GM21529 (cell line): ENCODE measurements at regions not wholly inside any gene's neighbourhood (a gene's known extent, or its start where the extent isn't known, plus 50 kb on each side); places are given as distances from the start of the nearest gene placed in this dataset.
"Not testable (repeated sequence)": the region's sequence is repeated elsewhere in the genome, so short reads cannot be mapped to it uniquely, and the experiment has no call there.

Experiments
- ATAC-seq: cut with Tn5 transposase; IDR thresholded peaks from one replicate; pipeline ENCODE4 v1.9.1; 2021; ENCODE audit not compliant: unreplicated experiment

- peak; percentile 83 for ATAC-seq
Observed at GRCh38 chr6:134822920-134823709, 126.8 kb downstream of the ALDH8A1 start.

DNA sequence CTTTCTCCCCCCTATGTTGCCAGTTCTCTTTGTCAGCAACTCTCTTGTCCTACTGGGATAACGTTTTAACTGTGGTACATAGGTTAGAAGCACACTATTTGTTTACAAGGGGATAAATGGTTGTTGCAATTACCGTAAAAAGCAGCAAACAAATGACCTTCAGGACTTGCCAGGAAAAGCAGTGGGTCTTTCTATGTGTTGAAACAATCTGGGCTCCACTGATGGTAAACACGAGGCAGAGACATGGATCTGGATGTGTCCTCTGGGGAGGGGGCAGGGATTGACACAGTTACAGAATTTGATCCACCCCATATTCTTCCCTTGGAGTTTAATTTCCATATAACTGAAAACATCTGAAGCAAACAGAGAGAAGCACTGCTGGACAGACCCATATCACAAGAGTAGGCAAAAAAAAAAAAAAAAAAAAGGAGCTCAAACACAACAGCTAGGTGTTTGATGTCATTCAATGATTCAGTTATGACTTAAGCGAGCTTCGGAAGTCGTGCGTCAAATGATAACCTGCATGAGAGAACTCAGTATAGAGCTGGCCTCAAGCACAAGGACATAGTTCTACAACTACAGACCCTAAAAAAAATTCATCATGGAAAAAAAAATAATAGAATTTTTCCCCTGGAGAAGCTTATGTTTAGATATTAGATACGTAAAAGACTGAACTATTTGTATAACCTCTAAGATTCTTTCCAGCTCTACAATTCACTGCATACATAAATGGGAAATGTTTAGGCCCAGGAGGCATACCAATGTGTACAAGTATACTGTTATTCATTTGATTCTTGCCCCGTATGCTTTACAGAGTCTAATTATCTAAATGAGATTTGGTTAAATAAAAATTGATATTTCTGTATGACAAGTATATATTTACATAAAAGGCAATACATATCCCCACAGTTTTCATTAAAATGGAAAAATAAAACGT lies 127.7 kb downstream of the ALDH8A1 start:
- ATAC-seq = no peak

GRCh38 chr6:134821397-134821796 lies 128.5 kb downstream of the ALDH8A1 start:
- ATAC-seq = no peak

DNA sequence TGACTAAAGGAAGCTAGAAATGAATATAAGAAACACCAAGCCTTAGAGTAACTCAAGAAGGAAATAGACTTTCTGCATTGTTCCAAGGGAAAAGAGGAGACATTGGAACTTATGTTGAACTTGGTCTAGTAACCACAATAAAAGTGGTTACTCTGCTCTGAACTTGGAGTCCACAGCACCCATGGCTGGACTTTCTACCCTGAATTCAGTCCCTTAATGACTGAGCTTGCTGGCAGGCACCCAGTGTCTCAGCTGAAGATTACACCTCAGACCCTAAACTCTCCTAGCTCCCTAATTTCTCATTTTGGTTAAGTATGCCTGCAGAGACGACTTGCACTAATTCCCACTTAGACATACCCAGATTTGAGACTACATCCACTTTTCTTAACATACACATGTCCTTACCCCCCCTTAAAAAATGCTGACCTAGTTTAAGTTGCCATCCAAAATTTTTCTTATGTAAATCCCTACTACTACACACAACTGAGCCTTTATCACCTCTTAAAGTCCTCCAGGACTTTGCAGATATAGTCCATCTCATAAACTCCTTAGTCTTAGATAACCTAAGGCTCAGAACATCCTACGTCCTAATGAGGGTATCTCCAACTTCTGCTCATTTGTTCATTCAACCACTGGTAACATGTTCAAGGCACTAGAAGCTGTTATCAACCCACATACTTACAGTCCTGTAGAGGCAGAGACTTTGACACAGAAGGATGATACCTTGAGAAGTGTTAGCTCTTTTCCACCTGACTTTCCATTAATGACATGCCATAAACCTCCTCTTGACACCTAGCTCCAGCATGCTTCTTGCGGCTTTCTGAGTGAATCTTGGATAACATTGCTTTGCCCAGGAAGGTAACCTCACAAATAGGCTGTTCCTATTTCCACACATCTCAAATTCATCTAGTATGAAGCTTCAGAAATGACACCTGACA lies 129.8 kb downstream of the ALDH8A1 start:
- no peak for ATAC-seq

- ATAC-seq = no peak
Observed at GRCh38 chr6:134819236-134819635, 130.7 kb downstream of the ALDH8A1 start.

DNA sequence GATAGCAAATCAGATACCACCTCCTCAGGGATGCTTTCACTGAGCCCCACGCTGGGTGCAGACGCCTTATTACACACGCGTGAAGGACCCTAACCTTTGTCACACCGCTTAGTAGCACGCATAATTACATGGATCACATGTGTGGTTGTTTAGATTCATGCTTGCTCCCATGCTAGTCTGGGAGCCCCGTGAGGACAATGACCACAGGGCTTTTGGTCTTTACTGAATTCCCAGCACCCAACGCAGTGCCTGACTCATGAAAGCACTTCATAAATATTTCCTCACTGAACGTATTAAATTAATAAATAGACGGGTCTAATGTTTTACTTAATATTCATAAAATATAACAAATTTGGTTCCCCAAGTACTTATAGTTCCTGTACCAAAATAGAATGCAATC lies 132.5 kb downstream of the ALDH8A1 start:
- no peak for ATAC-seq

- ATAC-seq = no peak
Observed at GRCh38 chr6:134816780-134817179, 133.1 kb downstream of the ALDH8A1 start.

DNA sequence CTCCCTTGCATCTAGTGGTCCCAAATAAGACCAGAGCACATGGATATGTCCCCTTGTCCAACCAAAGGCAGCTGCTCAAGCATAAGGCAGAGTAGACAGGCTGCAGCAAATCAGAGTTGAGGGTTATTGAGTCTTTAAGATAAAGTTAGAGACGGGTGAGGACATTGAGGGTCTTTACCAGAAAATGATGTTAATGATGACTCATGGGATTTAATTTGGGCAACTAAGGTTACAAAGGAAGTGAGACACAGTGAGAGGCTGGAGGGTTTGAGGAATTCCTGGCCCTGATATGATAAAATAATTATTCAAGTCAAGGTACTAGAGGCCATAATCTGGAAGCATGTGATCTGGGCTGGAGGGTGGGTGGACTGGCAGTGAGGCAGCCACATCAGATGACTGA lies 133.6 kb downstream of the ALDH8A1 start:
- ATAC-seq = no peak

- ATAC-seq = no peak
Observed at GRCh38 chr6:134814076-134814695, 135.7 kb downstream of the ALDH8A1 start.

GRCh38 chr6:134813146-134813545 lies 136.8 kb downstream of the ALDH8A1 start:
- ATAC-seq = no peak

DNA sequence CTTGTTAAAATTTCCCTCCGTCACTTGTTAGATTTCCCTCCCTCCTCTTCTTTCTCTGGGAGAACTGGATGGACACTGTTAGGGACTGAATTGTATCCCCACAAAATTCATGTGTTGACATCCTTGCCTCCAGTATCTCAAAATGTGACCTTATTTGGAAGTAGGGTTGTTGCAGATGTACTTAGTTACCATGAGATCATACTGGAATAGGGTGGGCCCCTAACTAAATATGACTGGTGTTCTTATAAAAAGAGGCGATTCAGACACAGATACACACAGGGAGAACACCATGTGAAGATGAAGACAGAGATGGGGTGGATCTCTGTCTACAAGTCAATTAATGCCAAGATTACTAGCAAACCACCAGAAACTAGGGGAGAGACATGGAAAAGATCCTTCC lies 139.5 kb downstream of the ALDH8A1 start:
- no peak for ATAC-seq

DNA sequence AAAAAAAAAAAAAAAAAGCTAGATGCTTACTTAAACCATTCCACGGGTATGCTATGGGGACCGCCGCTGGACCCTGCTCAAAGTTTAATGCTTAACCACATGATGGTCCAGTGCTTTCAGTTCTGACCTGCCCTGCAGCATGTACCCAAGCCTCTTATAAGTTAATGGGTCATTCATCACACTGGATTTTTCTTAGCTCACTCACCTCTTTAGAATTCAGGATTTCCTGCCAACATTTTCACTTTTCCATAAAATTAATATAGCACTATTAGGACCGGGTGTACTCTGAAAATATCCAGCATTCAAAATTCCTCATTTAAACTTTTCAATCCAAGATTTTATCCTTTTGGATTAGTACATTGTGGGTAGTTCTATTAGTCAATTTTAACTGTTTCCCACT lies 140.8 kb downstream of the ALDH8A1 start:
- no peak for ATAC-seq

DNA sequence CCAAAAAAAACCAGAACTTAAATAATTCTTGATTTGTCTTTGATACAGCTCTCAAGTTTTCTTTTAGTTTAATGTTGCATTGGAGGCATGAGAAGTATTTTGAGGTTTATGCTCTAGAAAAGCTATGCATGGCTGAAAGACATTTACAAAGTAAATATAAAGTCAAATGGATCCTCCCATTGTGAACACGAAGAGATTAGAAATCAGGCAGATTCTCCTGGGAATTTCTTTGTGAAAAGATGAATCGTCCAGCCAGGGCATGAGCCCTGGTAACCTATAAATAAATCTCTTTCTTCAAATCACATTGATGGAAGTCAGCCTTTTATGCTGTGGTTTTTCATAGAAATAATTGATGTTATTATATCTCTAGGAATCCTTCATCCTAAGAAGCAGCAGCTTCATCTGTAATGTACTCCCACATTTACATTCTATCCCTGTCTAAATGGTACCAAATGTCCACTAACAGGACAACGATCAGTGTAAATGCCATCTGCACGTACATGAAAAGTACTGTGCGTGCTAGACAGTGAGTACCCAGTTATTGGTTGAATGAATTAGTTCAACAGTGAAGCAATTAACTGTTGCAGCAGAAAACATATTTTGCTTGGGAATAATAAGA lies 143.6 kb downstream of the ALDH8A1 start:
- ATAC-seq = no peak

DNA sequence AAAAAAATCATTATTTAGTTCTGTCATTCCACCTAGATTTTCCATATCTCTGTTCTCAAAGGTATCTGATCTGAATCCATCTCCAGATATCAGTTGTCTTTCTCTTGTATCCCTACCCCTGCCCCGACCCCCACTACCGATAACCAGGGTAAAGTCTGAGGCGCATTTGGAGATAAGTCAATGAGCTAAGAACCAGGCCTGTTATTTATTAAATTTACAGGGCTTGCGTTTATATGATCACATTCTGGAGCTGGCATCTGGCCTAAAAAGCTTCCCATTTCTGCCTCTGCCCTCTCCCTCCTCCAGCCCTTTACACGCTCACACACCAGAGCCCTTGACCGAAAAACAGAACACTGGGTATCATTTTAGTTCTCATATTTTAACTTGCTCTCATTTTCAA lies 144.7 kb downstream of the ALDH8A1 start:
- no peak for ATAC-seq

GRCh38 chr6:134804311-134804710 lies 145.6 kb downstream of the ALDH8A1 start:
- ATAC-seq = not testable (repeated sequence)

GRCh38 chr6:134802426-134803058 lies 147.4 kb downstream of the ALDH8A1 start:
- no peak for ATAC-seq

DNA sequence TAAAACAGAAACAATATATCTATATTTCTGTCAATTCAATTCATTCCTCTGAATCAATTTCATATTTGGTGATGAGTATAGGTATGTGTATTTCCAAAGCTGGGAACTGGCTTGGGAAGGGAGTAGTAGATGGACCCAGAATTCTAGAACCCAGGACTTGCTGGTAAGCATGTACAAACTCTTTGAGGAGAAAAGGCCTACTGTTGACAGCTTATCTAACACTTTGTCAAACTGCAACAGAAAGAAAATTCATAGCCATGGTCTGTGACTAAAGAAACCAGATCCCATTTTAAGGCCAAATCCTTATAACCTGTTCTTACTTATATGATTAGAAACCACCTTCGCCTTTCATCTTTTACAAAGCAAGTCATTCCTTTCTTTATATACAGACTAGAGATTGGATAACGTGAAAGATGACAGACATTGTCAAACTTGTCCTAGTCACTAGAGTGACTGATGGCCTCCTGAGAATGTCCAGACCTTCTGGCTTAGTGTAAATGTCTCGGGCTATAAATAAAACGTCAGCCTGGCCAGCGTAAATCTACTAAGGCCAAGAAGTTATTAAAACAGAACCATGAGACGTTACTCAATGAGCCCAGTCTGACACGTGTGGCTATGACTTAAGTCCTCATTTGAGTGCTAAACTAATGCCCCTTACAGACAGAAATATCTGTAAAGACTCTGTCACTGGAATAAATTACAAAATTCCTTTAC lies 152.3 kb downstream of the ALDH8A1 start:
- no peak for ATAC-seq

GRCh38 chr6:134795691-134796090 lies 154.2 kb downstream of the ALDH8A1 start:
- ATAC-seq = no peak

GRCh38 chr6:134795001-134795400 lies 154.9 kb downstream of the ALDH8A1 start:
- ATAC-seq = no peak
